ENCODE measurements at regions not wholly inside any gene's neighbourhood (a gene's known extent, or its start where the extent isn't known, plus 50 kb on each side); places are given as distances from the start of the nearest gene placed in this dataset.
A peak's percentile ranks its signal among the peaks of the same experiment; 100 is the strongest.

GRCh38 chrX:68940601-68941000, 111.8 kb downstream of the EFNB1 start:
- H3K4me3 Mint-ChIP-seq = no peak overlapping the region
- no peak overlapping the region for H3K27ac Mint-ChIP-seq
- H3K4me1 Mint-ChIP-seq (ENCODE audit: low read depth) = peaks cover 2% of the 10 kb centered on the region; the same call in 1 of the 2 replicates
- no peak for DNase-seq
- no peak for TF ChIP-seq CTCF (IDR thresholded peaks at IDR 0.05)
- no peaks in the 10 kb centered on the region for H3K9me3 Mint-ChIP-seq
- H3K36me3 Mint-ChIP-seq (ENCODE audit: low read depth) = no peaks in the 10 kb centered on the region
- H3K27me3 Mint-ChIP-seq (ENCODE audit: insufficient read depth) = peaks cover 4% of the 10 kb centered on the region

- DNase-seq = no peak
- H3K27me3 Mint-ChIP-seq (ENCODE audit: insufficient read depth) = peaks cover 4% of the 10 kb centered on the region
Measured at GRCh38 chrX:68939868-68940267, 111.0 kb downstream of the EFNB1 start.

GRCh38 chrX:68938244-68939004, 109.6 kb downstream of the EFNB1 start:
- H3K4me1 Mint-ChIP-seq (ENCODE audit: low read depth) = no peaks in the 10 kb centered on the region
- H3K36me3 Mint-ChIP-seq (ENCODE audit: low read depth) = no peaks in the 10 kb centered on the region
- H3K4me3 Mint-ChIP-seq = no peak overlapping the region
- no peak for TF ChIP-seq CTCF (IDR thresholded peaks at IDR 0.05)
- no peak for DNase-seq
- H3K27me3 Mint-ChIP-seq (ENCODE audit: insufficient read depth) = peaks cover 4% of the 10 kb centered on the region
- H3K9me3 Mint-ChIP-seq = no peaks in the 10 kb centered on the region
- no peak overlapping the region for H3K27ac Mint-ChIP-seq

More at GRCh38 chrX:68939868-68940267, 111.0 kb downstream of the EFNB1 start:
- TF ChIP-seq CTCF (IDR thresholded peaks at IDR 0.05) = no peak
- Mint-ChIP-seq H3K4me3 (no peak overlapping the region), H3K27ac (no peak overlapping the region), H3K4me1 (ENCODE audit: low read depth) (no peaks in the 10 kb centered on the region), H3K36me3 (ENCODE audit: low read depth) (no peaks in the 10 kb centered on the region), H3K9me3 (no peaks in the 10 kb centered on the region)

- Mint-ChIP-seq H3K27me3 (ENCODE audit: insufficient read depth) (peaks cover 4% of the 10 kb centered on the region), H3K4me3 (no peak overlapping the region), H3K4me1 (ENCODE audit: low read depth) (no peaks in the 10 kb centered on the region), H3K36me3 (ENCODE audit: low read depth) (no peaks in the 10 kb centered on the region), H3K27ac (no peak overlapping the region), H3K9me3 (no peaks in the 10 kb centered on the region)
- no peak for DNase-seq
- TF ChIP-seq CTCF (IDR thresholded peaks at IDR 0.05) = no peak
Measured at GRCh38 chrX:68937581-68937980, 108.8 kb downstream of the EFNB1 start.

GRCh38 chrX:68936608-68937007, 107.8 kb downstream of the EFNB1 start:
- peak; percentile 81 for DNase-seq
- no peak for TF ChIP-seq CTCF (IDR thresholded peaks at IDR 0.05)
- H3K36me3 Mint-ChIP-seq (ENCODE audit: low read depth) = no peaks in the 10 kb centered on the region
- H3K4me1 Mint-ChIP-seq (ENCODE audit: low read depth) = no peaks in the 10 kb centered on the region
- H3K27me3 Mint-ChIP-seq (ENCODE audit: insufficient read depth) = peaks cover 3% of the 10 kb centered on the region; the same call in 1 of the 2 replicates
- peak overlapping the region; percentile 68 for H3K27ac Mint-ChIP-seq
- no peak overlapping the region for H3K4me3 Mint-ChIP-seq
- H3K9me3 Mint-ChIP-seq = no peaks in the 10 kb centered on the region

Measured in HFFc6 (cell line).